NCI-H2081 (cell line): ENCODE measurements at regions not wholly inside any gene's neighbourhood (a gene's known extent, or its start where the extent isn't known, plus 50 kb on each side); places are given as distances from the start of the nearest gene placed in this dataset.

Experiments
- DNase-seq, 2 experiments: peaks; one replicate each; lab custom pipeline; 2025; lab: John Stamatoyannopoulos, UW

GRCh38 chr11:45473341-45473895 is 187.3 kb upstream of the SYT13 start:
- DNase-seq, result no peak

DNA sequence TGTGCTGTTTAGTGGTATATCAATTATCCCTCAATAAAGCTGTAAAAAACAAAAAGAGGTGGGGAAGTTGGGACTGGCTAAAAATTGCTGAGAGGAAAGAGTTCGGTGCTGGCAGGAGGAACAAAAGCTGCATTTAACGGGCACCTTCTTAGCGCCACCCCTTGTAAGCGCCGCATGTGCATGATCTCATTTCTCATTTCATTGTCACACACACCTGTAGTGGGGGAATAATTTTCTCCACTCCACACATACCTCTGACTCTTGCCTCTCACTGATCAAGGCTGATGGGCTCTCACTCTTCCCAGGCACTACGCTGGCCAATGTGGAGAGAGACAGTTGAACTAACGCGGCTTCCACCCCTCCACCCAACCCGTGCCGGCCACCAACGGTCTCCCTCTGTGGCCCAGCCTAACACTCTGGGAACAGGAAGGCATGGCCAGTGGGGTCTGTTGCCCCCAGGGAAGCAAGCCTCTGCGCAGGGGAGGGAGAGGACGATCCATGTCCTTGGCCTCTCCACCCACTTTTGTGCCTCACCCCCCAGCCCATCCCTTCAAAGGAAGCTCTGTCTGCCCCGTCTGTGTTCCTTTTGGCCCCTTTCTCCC is 186.7 kb upstream of the SYT13 start:
- DNase-seq, result no peak

DNA sequence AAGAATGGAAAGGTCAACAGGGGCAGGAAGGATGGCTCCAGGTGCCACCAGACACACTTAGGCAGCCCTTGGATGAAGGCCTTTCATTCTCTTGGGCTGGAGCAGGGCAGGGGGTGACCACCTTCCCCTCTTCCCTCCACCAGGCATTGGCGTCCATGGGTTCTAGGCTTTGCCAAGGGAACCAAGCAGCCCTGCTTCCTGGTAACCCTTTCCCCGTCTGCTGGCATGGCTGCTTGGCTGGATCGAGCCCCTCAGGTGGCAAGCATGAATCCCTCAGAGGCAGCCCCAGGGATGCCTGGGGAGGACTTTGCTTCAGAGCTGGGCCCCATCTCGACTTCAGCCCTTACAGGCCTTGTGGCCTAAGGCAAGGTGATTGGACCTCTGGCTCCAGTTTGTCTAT is 185.1 kb upstream of the SYT13 start:
- DNase-seq, result no peak

- no peak for DNase-seq
These were observed 184.6 kb upstream of the SYT13 start for GRCh38 chr11:45470794-45471167.

DNA sequence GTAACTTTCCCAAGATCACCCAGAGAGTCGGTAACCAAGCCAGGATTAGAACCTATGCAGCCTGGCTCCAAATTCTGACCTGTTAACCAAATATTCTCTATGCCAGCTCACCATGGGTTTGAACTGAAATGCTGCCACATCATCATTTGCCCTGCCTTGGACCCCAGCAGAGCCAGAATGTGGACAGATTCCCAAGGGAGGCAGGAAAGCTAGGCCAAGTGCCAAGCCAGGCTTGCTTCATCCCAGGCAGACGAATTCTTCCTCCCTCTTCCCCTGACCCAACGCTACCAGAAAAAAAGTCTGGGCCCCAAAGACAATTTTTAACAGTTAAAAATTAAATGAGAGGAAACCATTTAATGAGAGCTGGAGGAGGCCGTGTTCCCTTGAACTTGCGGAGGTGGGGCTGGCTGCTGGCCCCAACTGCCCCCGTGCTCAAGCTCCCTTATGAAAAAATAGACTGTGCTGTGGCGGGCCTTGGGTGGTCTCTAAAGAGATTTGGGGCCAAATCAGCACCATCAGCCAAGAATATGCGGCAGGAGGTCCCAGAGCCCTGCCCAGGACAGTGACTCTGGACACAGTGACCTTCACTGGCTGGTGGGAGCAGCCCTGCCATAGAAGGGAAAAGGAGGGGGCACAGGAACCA is 184.1 kb upstream of the SYT13 start:
- DNase-seq, result no peak

- no peak for DNase-seq
These were observed 182.2 kb upstream of the SYT13 start for GRCh38 chr11:45468267-45468856.

- no peak for DNase-seq
These were observed 177.4 kb upstream of the SYT13 start for GRCh38 chr11:45463541-45463940.

- no peak for DNase-seq
These were observed 175.4 kb upstream of the SYT13 start for GRCh38 chr11:45461514-45461913.

DNA sequence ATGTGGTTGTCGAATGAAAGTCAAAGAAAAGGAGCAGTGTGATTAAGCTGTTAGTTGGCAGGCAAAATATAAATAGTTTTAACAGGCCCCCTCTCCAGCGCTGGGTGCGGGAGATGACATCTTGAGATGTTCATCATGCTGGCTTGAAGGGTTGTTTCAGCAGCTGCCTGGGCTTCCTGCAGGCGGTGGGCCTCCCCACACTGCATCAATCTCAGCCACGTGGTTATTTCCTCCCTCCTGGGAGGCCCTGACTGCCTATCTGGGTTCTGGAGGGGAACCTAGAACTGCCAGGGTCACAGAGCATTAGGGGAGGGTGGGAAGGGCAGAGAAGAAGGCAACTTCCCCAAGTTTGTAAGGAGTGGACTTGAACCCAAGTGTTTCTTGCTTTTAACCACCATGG is 173.3 kb upstream of the SYT13 start:
- no peak for DNase-seq

- no peak for DNase-seq
These were observed 172.1 kb upstream of the SYT13 start for GRCh38 chr11:45458269-45458668.

- no peak for DNase-seq
These were observed 171.5 kb upstream of the SYT13 start for GRCh38 chr11:45457649-45458048.

DNA sequence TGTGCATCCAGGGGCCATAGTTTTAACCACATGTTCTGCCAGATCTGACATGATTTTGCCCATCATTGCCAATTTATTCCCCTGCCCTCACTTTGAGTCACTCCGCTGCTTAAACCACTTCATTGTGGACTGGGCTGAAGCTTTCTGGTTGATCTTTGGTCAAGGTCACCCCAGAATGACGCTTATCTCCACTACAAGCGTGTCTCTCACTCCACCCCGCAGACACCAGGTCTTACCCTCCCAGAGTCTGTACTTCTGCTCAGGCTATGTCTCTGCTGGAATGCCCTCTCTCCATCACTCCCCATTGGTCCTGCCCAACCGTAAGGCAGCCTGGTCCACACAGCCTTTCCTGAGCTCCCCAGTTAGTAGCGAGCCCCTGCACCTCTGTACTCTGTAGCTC is 170.5 kb upstream of the SYT13 start:
- no peak for DNase-seq

DNA sequence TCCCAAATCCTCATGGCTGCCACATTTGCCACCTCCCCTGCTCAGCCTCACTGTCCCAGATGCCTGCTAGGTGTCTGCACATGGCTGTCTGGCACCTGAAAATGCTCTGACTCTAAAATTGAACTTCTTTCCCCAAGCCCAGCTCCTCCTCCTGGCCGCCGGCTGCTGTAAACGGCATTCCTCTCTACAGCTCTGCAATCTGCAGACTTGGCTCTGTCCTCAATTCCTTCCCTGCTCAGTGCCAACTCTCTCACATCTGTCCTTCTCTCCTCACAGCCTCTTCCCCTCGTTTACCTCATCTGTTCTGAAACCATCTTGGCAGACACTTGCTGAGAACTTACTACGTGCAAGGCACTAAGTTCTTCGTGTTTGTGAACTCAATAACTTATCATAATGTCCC is 169.4 kb upstream of the SYT13 start:
- no peak for DNase-seq

- DNase-seq, result no peak
These were observed 168.8 kb upstream of the SYT13 start for GRCh38 chr11:45454917-45455401.

GRCh38 chr11:45453721-45454120 is 167.6 kb upstream of the SYT13 start:
- DNase-seq, result no peak

GRCh38 chr11:45451766-45452440 is 165.8 kb upstream of the SYT13 start:
- no peak for DNase-seq

- DNase-seq, result no peak
These were observed 164.0 kb upstream of the SYT13 start for GRCh38 chr11:45450189-45450588.

DNA sequence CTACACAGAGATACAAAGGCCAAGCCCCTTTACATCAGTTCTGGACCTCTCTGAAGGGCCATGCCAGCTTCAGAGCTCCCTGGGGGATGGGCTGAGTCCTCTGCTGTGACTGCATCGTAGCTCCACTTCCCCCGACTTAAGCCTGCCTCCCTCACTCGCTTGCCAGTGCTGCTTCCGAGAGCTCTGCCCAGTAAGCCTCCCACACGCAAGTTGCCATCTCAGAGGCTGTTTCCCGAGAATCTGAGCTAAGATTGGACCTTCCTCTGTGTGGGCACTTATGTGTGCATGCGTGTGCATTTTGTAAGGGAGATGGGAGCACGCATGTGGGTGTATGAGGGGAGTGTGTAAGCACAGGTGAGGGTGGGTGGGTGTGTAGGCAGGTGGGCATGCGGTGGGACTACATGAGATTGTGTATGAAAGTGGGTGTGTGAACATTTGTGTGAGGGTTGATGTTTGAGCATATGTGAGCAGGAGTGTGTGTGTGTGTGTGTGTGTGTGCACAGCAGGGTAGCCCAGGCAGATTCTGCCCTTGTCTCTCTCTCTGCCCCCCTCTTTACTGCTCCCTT is 163.0 kb upstream of the SYT13 start:
- DNase-seq, result no peak

DNA sequence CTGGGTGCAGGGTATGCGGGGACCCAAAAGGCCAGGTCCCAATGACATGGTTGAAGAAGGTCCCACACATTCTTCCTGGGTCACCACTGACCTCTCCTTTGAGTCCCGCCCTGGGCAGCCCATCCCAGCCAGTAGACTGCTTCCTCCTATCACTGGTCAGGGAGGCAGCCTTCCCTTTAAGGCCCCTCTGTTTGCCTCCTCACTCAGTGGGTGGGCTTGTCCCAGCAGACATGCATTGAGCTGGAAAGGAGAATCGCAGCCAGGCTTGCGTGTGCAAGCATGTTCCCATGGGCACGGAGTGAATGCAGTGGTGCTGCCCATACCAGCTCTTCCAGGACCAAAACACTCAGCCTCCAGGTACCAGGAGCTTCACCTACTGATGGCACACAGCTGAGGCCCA is 162.4 kb upstream of the SYT13 start:
- no peak for DNase-seq

DNA sequence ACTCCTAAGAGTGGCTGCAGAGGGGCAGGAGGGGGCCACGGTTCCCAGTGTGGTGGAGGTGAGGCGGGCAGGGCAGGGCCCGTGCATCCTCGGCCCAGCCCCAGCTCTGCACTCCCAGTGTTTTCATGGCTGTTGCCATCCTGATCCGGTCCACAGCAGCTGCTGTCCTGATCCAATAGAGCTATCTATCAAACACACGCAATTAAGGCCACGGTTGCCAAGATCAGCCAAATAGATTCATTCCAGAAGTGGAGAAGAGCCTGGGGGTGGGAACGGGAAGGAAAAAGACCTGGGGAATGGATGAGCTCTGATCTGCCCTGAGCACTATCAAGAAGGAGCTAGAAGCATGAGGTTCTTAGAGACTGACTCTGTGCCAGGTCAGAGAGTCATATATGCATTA is 160.9 kb upstream of the SYT13 start:
- no peak for DNase-seq

GRCh38 chr11:45446434-45446833 is 160.3 kb upstream of the SYT13 start:
- no peak for DNase-seq

DNA sequence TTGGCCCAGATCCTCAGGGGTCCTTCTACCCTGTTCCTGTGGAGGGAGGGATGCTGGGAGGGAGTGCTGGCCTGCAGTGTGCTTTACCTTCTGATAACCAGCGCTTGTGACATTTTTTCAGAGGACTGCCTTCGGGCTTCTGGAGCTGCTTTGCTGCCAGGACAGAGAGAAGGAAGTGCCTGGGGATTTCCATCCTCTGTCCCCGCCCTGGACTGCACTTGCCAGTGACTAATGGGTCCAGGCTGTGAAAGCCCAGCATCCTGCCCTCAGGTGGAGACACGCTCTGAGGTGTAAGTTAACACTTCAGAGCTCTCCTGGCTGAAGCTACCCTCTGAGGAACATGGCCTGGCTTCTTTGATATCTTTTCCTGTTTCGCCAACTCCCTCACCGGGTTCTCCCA is 158.7 kb upstream of the SYT13 start:
- no peak for DNase-seq
